BE2C (cell line): ENCODE measurements at regions not wholly inside any gene's neighbourhood (a gene's known extent, or its start where the extent isn't known, plus 50 kb on each side); places are given as distances from the start of the nearest gene placed in this dataset.

Experiments
- DNase-seq: peaks from one replicate; pipeline ENCODE4 v3.0.0-alpha.2; 2020
- H3K27me3 ChIP-seq: fragments of 250-450 bp; sonication (Bioruptor Pico); 2 replicates; pipeline ENCODE4 v1.5.1; 2020; ENCODE audit warnings: mild to moderate bottlenecking
- H3K36me3 ChIP-seq: fragments of 250-450 bp; sonication (Bioruptor Pico); 2 replicates; pipeline ENCODE4 v1.5.1; 2020; ENCODE audit warnings: mild to moderate bottlenecking
- H3K4me1 ChIP-seq: fragments of 250-450 bp; sonication (Bioruptor Pico); 2 replicates; pipeline ENCODE4 v1.5.1; 2020
- H3K4me3 ChIP-seq: 2 replicates; pipeline ENCODE4 v1.5.1; 2011; ENCODE audit warnings: low read depth, low read length
- H3K9me3 ChIP-seq: fragments of 250-450 bp; sonication (Bioruptor Pico); 2 replicates; pipeline ENCODE4 v1.5.1; 2020
- TF ChIP-seq, protein P1 (sequence below): IDR thresholded peaks from 2 replicates; pipeline ENCODE4 v1.5.1; 2012; ENCODE audit warnings: mild to moderate bottlenecking, low read depth, low read length

DNA sequence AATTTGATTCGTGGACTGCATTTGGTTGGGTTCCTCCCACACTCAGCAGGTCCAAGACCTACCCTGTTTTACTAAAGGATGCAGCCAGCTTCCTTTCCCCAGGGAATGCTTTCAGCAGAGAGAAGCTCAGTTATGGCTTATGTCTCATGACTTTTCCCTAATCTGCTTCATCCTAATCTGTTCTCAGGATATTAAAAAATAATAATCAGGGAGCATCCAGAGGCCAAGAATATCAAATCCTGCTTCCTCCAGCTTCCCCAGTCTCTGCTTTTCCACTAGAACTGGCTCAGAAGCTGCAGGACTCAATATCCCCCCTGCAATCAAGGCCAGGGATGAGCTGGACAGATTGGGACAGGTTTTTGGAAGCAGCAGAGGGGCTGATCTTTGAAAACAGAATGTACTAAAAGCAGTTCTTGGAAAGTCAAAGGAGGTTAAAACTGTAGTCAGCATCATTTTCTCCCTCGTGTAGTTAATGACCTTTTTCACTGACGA, 326.9 kb upstream of the TNP1 start:
- Histone ChIP-seq H3K9me3 (no peaks in the 10 kb centered on the region), H3K27me3 (no peaks in the 10 kb centered on the region), H3K4me1 (no peaks in the 10 kb centered on the region), H3K36me3 (no peaks in the 10 kb centered on the region), H3K4me3 (no peak overlapping the region)
- DNase-seq, result no peak
- TF ChIP-seq, protein P1, sequence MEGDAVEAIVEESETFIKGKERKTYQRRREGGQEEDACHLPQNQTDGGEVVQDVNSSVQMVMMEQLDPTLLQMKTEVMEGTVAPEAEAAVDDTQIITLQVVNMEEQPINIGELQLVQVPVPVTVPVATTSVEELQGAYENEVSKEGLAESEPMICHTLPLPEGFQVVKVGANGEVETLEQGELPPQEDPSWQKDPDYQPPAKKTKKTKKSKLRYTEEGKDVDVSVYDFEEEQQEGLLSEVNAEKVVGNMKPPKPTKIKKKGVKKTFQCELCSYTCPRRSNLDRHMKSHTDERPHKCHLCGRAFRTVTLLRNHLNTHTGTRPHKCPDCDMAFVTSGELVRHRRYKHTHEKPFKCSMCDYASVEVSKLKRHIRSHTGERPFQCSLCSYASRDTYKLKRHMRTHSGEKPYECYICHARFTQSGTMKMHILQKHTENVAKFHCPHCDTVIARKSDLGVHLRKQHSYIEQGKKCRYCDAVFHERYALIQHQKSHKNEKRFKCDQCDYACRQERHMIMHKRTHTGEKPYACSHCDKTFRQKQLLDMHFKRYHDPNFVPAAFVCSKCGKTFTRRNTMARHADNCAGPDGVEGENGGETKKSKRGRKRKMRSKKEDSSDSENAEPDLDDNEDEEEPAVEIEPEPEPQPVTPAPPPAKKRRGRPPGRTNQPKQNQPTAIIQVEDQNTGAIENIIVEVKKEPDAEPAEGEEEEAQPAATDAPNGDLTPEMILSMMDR, result no peak

DNA sequence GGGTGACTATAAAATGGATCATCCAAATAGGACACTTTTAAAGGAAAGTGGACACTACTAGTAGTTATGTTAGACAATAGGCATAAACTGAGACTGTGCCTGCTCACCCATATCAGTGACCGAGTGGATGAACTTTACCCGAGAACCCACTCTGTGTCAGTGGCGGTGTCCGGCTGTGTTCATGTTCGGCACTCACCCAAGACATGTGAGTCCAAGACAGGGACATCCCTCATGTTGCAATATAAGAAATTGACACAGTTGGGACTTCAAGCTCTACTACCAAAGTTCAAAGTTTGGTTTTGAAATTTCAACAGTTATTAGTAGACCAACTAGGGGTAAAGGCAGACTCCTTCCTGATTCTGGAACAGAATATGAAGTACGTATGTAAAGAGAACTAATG, 326.3 kb upstream of the TNP1 start:
- no peak for DNase-seq
- Histone ChIP-seq H3K27me3 (no peaks in the 10 kb centered on the region), H3K4me3 (no peak overlapping the region), H3K9me3 (no peaks in the 10 kb centered on the region), H3K36me3 (no peaks in the 10 kb centered on the region), H3K4me1 (no peaks in the 10 kb centered on the region)
- TF ChIP-seq, protein P1, result no peak

DNA sequence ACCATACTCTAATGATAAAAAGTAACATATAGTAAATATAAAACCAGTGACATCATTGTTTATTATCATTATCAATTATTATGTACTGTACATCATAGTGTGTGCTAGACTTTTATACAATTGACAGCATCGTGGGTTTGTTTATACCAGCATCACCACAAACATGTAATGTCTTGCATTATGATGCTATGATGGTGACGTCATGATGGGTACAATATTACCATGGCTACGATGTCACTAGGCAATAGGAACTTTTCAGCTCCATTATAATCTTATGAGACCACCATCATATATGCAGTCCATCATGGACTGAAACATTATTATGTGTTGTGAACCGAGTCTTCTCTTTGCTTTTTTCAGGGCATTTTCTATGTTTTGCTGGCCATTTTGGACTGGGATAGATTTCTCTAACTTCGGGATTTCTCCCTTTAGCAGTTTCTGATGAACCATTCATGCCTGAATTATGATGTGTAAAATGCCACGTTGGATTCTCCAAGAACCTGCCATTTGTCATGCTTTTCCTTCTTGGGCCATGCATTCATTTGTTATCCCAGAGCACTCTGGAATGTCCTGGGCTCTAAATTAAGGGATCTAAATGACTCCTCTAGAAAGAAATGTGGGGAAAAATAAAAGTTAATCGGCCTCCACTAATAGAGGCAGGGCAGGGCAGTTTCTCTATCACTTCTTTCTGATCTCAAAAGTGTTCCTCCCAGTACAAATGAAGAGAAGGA, 325.6 kb upstream of the TNP1 start:
- DNase-seq, result no peak
- H3K4me3 ChIP-seq, result no peak overlapping the region
- H3K36me3 ChIP-seq, result no peaks in the 10 kb centered on the region
- no peaks in the 10 kb centered on the region for H3K27me3 ChIP-seq
- TF ChIP-seq, protein P1, result no peak
- no peaks in the 10 kb centered on the region for H3K4me1 ChIP-seq
- no peaks in the 10 kb centered on the region for H3K9me3 ChIP-seq

DNA sequence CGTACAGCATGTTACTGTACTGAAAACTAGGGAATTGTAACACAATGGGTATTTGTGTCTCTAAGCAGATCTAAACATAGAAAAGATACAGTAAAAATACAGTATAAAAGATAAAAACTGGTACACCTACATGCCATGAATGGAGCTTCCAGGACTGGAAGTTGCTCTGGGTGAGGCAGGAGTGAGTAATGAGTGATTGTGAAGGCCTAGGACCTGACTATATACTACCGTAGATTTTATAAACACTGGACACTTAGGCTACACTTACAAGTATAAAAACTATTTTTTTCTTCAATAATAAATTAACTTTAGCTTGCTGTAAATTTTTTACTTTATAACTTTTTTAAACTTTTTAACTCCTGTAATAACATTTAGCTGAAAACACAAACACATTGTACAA, 324.4 kb upstream of the TNP1 start:
- no peaks in the 10 kb centered on the region for H3K27me3 ChIP-seq
- TF ChIP-seq, protein P1, result no peak
- no peak overlapping the region for H3K4me3 ChIP-seq
- H3K9me3 ChIP-seq, result no peaks in the 10 kb centered on the region
- no peaks in the 10 kb centered on the region for H3K36me3 ChIP-seq
- no peaks in the 10 kb centered on the region; the same call in 1 of the 2 replicates for H3K4me1 ChIP-seq
- DNase-seq, result no peak

DNA sequence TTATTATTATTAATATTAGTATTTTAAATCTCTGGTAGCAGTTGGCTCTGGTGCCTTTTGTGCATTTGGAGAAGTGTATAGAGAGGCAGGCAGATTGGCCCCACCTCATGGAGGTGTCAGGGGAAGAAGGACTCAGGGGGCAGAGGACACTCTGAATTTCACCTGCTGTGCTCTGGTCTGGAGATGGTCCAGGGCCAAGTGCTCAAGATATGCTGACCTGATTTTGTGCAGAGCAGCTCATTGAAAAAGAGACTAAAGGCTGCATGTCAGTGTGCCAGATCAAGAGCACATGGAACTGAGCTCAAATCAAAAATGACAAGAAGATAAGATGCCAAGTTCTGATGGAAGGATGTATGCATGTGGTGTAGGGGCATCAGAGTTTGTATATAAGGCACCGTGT, 323.6 kb upstream of the TNP1 start:
- Histone ChIP-seq H3K36me3 (no peaks in the 10 kb centered on the region), H3K4me3 (no peak overlapping the region), H3K4me1 (no peaks in the 10 kb centered on the region; the same call in 1 of the 2 replicates), H3K27me3 (no peaks in the 10 kb centered on the region), H3K9me3 (no peaks in the 10 kb centered on the region)
- no peak for DNase-seq
- TF ChIP-seq, protein P1, result no peak

DNA sequence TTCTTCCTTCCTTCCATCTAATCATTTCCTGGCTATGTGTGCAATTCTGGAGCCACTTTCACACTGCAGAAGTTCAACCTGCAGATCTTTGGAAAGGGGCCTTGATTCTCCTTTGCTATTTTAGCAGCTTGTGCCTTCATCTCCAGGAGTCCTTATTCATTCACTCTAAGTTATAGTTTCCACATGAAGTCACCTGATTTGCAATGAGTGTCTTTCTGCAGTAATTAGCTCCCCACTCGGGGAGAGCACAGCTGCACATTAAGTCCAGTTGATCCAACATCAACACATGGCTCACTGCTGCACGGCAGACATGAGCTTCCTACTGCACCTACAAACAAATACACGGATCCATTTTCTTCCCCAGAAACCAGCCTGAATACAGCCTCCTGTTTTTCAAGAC, 323.1 kb upstream of the TNP1 start:
- no peak overlapping the region for H3K4me3 ChIP-seq
- DNase-seq, result no peak
- H3K9me3 ChIP-seq, result no peaks in the 10 kb centered on the region
- no peaks in the 10 kb centered on the region for H3K27me3 ChIP-seq
- no peaks in the 10 kb centered on the region; the same call in 1 of the 2 replicates for H3K4me1 ChIP-seq
- TF ChIP-seq, protein P1, result no peak
- no peaks in the 10 kb centered on the region for H3K36me3 ChIP-seq
